HG02642 (cell line): ENCODE measurements at regions not wholly inside any gene's neighbourhood (a gene's known extent, or its start where the extent isn't known, plus 50 kb on each side); places are given as distances from the start of the nearest gene placed in this dataset.

ENCODE experiments used
- ATAC-seq: cut with Tn5 transposase; IDR thresholded peaks from one replicate; pipeline ENCODE4 v1.9.1; 2021; ENCODE audit warnings: mild to moderate bottlenecking; ENCODE audit not compliant: unreplicated experiment, poor library complexity

DNA sequence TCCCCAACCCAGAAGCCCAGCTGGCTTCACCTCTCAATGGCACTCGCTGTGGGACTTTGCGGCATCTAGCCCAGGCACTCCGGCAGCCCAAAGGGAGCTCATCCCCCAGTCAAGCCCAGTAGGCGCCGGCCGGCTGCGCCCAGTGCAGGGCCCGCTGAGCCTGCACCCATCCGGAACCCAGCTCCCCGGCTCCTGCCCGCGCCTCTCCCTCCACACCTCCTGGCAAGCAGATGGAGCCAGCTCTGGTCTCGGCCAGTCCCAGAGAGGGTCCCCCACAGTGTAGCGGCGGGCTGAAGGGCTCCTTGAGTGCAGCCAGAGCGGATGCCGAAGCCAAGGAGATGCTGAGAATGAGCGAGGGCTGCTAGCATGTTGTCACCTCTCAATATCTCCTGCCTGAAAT is 116.8 kb upstream of the UGT8 start:
- ATAC-seq = no peak

- no peak for ATAC-seq
Observed at GRCh38 chr4:114487101-114487500, 111.5 kb upstream of the UGT8 start.

DNA sequence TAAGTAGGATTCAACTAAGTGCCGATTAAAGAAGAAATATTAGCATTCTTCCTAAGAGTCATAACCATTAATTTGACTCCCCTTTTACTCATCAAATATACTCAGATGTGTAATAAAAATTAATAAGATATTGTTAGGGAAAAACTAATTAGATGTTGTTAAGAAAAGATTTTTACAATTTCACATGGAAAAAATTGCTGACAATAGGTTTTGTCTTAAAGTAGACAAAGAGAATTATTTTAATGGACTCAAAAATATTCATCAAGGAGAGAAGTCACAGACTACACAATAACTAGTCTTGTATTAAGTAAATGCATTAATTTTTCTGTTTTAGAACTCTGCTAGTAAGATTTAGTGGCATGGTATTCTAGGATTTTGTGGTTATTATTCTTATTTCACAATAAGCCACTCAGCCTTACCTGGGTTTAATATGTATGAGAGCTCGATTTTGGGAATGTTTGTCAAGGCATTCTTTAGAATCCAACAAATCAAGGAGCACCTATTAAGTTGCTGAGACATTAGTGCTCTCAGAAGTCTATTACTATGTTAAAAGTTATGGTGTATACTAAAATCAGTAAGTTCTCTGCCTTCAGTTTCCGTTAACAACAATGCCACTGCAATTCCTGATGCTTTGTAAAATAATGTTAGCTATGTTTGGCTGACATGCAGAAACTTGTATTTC is 110.2 kb upstream of the UGT8 start:
- no peak for ATAC-seq

GRCh38 chr4:114494246-114494803 is 104.3 kb upstream of the UGT8 start:
- ATAC-seq = no peak

GRCh38 chr4:114495471-114495928 is 103.1 kb upstream of the UGT8 start:
- ATAC-seq = no peak

DNA sequence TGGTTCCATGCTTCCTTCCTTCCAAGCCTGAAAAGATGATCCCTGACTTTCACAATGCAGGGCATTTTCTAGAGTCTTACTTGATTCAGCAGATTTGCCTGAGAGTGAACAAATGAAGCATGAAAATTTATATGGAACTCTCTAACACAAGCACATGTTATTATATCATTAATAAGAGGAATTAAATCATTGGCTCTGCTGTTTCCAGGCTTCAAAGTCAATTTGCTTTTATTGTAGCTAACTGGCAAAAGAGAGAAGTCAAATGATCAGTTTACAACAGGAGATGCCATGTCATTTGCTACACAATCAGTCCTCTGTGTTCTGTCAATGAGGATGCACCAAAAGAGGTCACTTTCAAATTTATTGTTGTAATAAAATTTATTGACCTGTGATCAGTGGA is 101.5 kb upstream of the UGT8 start:
- ATAC-seq = no peak

- ATAC-seq = no peak
Observed at GRCh38 chr4:114509340-114509739, 89.3 kb upstream of the UGT8 start.

- ATAC-seq = no peak
Observed at GRCh38 chr4:114512595-114513295, 85.9 kb upstream of the UGT8 start.

- ATAC-seq = no peak
Observed at GRCh38 chr4:114519368-114519767, 79.2 kb upstream of the UGT8 start.

DNA sequence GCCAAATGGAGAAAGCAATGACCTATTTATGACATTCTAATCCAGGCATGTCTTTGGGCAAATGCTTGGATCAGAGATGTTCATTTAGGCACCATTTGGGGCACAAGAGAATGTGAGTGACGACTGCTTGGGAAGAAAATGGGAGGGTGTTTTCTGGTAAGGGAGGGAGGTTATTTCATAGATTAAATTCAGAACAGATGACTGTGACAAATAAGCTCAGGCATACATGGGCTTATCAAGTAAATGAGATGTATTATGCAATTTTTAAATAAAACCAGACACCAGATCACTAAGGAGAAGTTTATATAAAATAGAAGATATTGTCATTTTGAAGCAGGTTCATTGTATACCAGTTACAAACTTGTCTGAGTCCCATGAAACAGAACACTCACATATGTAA is 71.4 kb upstream of the UGT8 start:
- ATAC-seq = no peak

DNA sequence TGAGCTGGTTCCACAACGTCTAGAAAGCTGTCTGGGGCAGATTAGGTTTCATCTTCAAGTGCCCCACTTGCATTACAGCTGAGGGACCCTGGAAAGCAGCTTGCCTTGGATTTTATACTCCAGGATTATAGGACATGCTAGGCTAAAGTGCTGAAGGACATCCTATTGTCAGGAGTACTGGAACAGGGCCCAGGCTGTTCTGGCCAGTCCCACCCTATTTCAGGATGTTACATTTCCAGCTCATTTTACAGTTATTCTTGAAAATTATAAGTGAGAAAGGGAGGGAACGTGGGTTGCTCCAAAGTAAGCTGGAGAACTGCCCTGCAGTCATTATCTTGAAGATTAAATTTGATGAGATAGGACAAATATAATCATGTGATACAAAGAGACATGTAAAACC is 71.0 kb upstream of the UGT8 start:
- no peak for ATAC-seq

DNA sequence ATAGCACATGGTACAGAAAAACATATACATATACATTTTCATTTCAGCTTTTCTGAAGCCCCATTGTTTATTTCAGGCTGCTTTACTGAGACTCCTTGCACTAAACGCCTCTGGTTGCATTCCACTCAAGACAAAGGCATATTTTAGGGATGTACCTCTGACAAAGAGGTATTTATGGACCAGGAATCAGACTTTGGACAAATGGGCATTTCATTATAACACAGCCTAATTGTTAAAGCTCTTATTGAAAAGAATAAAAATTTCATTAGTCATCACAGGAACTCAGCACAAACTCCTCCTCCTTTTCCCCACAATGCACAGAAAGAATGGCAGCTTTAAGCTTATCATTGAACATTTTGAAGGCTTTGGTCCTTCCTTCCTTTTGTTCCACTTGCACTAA is 62.9 kb upstream of the UGT8 start:
- ATAC-seq = no peak

DNA sequence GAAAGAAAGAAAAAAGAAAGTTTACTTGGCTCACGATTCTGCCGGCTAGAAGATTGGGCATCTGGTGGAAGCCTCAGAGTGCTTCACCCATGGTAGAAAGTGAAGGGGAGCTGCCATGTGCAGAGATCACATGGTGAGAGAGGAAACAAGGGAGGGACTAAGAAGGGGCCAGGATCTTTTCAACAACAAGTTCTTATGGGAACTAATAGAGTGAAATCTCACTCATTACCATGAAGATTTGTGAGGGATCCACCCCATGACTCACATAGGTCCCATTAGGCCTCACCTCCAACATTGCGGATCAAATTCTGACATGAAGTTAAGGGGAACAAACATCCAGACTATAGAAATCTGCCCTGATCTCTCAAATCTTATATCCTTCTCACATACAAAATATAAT is 61.3 kb upstream of the UGT8 start:
- ATAC-seq = no peak

GRCh38 chr4:114538012-114538617 is 60.5 kb upstream of the UGT8 start:
- ATAC-seq = no peak

GRCh38 chr4:114539985-114540384 is 58.6 kb upstream of the UGT8 start:
- no peak for ATAC-seq

GRCh38 chr4:114547340-114548134 is 51.1 kb upstream of the UGT8 start:
- no peak for ATAC-seq
